CD14-positive monocyte (primary cell): ENCODE measurements at regions not wholly inside any gene's neighbourhood (a gene's known extent, or its start where the extent isn't known, plus 50 kb on each side); places are given as distances from the start of the nearest gene placed in this dataset.

Experiments used
- DNase-seq, 3 donors: peaks; one replicate each; pipeline ENCODE4 v3.0.0-alpha.2; 2011 to 2022
- H2AFZ ChIP-seq: 2 replicates; pipeline ENCODE4 v1.6.0; 2012; ENCODE audit warnings: mild to moderate bottlenecking, low read depth, low read length, inconsistent platforms; ENCODE audit not compliant: insufficient read depth, poor library complexity, severe bottlenecking
- H3K27ac ChIP-seq, 2 donors: 1 replicate in 1 of 2; 2 replicates in 1 of 2; pipeline ENCODE4 v1.5.1; 2012 to 2013; ENCODE audit warnings: low read length in 2 of 2, control low read depth in 1 of 2, inconsistent platforms in 1 of 2, low read depth in 1 of 2, mild to moderate bottlenecking in 1 of 2
- H3K27me3 ChIP-seq, 2 donors: one replicate each; pipeline versions ENCODE4 v1.6.0 to v1.6.1; 2011 to 2013; ENCODE audit warnings: low read length in 2 of 2; ENCODE audit not compliant: control insufficient read depth in 2 of 2, insufficient read depth in 2 of 2
- H3K36me3 ChIP-seq, 2 donors: replicated peaks in 1 of 2; 1 replicate in 1 of 2; 2 replicates in 1 of 2; pipeline versions ENCODE4 v1.5.1 to v1.6.1; 2012 to 2013; ENCODE audit warnings: low read length in 2 of 2, control low read depth in 1 of 2, inconsistent platforms in 1 of 2, mild to moderate bottlenecking in 1 of 2; ENCODE audit not compliant: insufficient read depth in 2 of 2, control insufficient read depth in 1 of 2
- H3K4me1 ChIP-seq, 2 donors: 1 replicate in 1 of 2; 2 replicates in 1 of 2; pipeline versions ENCODE4 v1.5.1 to v1.6.1; 2012 to 2013; ENCODE audit warnings: low read length in 2 of 2, control low read depth in 1 of 2, inconsistent platforms in 1 of 2, mild to moderate bottlenecking in 1 of 2, moderate library complexity in 1 of 2; ENCODE audit not compliant: insufficient read depth in 2 of 2, control insufficient read depth in 1 of 2
- H3K4me2 ChIP-seq: replicated peaks from 2 replicates; pipeline ENCODE3; 2012; ENCODE audit warnings: low read length, moderate library complexity, mild to moderate bottlenecking; ENCODE audit not compliant: poor library complexity, severe bottlenecking; ENCODE audit errors: extremely low read depth
- H3K4me3 ChIP-seq, 3 experiments: fragments of 200-600 bp in 1 of 3; sonication (generic) in 1 of 3; replicated peaks in 1 of 3; 1 replicate in 2 of 3; 2 replicates in 1 of 3; pipeline ENCODE4 v1.5.1; 2011 to 2013; ENCODE audit warnings: low read length in 3 of 3, mild to moderate bottlenecking in 3 of 3, control low read depth in 2 of 3, low read depth in 2 of 3, inconsistent platforms in 1 of 3, moderate library complexity in 1 of 3
- H3K79me2 ChIP-seq: 2 replicates; pipeline ENCODE4 v1.6.0; 2012; ENCODE audit warnings: mild to moderate bottlenecking, control low read depth, inconsistent platforms, low read length, moderate library complexity; ENCODE audit not compliant: insufficient read depth
- H3K9ac ChIP-seq: 2 replicates; pipeline ENCODE4 v1.6.0; 2017; ENCODE audit warnings: low read length, mild to moderate bottlenecking; ENCODE audit not compliant: insufficient read depth, poor library complexity, severe bottlenecking
- H3K9me3 ChIP-seq, 2 donors: replicated peaks in 1 of 2; 1 replicate in 1 of 2; 2 replicates in 1 of 2; pipeline versions ENCODE4 v1.5.1 to v1.6.1; 2012 to 2013; ENCODE audit warnings: low read length in 2 of 2, control low read depth in 1 of 2; ENCODE audit not compliant: control insufficient read depth in 1 of 2, insufficient read depth in 1 of 2
- H4K20me1 ChIP-seq: 2 replicates; pipeline ENCODE4 v1.6.0; 2012; ENCODE audit warnings: mild to moderate bottlenecking, low read length, control low read depth, moderate library complexity; ENCODE audit not compliant: insufficient read depth
- H3K27ac Mint-ChIP-seq, 7 donors: one replicate each; pipeline ENCODE4 v1.8.0; 2020; ENCODE audit warnings: mild to moderate bottlenecking in 7 of 7, mixed read lengths in 7 of 7, moderate library complexity in 6 of 7, inconsistent platforms in 2 of 7
- H3K27me3 Mint-ChIP-seq, 3 donors: one replicate each; pipeline ENCODE4 v1.8.0; 2021 to 2022; ENCODE audit warnings: low read depth in 3 of 3, mild to moderate bottlenecking in 3 of 3, mixed read lengths in 3 of 3, moderate library complexity in 3 of 3, inconsistent platforms in 1 of 3
- H3K36me3 Mint-ChIP-seq, 2 donors: one replicate each; pipeline ENCODE4 v1.8.0; 2020; ENCODE audit warnings: mixed read lengths in 2 of 2, inconsistent platforms in 1 of 2, mild to moderate bottlenecking in 1 of 2
- H3K4me1 Mint-ChIP-seq: one replicate; pipeline ENCODE4 v1.8.0; 2020; ENCODE audit warnings: mild to moderate bottlenecking, mixed read lengths
- H3K4me3 Mint-ChIP-seq, 2 donors: one replicate each; pipeline ENCODE4 v1.8.0; 2020; ENCODE audit warnings: mild to moderate bottlenecking in 2 of 2, mixed read lengths in 2 of 2, moderate library complexity in 1 of 2
- H3K9me3 Mint-ChIP-seq, 7 donors: one replicate each; pipeline ENCODE4 v1.8.0; 2020 to 2022; ENCODE audit warnings: mixed read lengths in 7 of 7, mild to moderate bottlenecking in 6 of 7, moderate library complexity in 6 of 7, inconsistent platforms in 2 of 7
- WGBS: methylation state at CpG from one replicate; pipeline ENCODE4 v1.1.5; 2013; ENCODE audit warnings: missing lambda C conversion rate; ENCODE audit not compliant: insufficient coverage; 5-methylcytosine and 5-hydroxymethylcytosine counted together
- intact Hi-C, 2 donors: fragments of 100-400 bp; cut with micrococcal nuclease; formaldehyde crosslinking; loops; one replicate each; pipeline versions ENCODE4 v1.15.0 to v1.15.1; 2023
- TF ChIP-seq, protein P1 (sequence below): fragments of 200-600 bp; IDR thresholded peaks from one replicate; pipeline ENCODE4 v1.8.0; 2022; ENCODE audit warnings: antibody characterized with exemption, mild to moderate bottlenecking

DNA sequence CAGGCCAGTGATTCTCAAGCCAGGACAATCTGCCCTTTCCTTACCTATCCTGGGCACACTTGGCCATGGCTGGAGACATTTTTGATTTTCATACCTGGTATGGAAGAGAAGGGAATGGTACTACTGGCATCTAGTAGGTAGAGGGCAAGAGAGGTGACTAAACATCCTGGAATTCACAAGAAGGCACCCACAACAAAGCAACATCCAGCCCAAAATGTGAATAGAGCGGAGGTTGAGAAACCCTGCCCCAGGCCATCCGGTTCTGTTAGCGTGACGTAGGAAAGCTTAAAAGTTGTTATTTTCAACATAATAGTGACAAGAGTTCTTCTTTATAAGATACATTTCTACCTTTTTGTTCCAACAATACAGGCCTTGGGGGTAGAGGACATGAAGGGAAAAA lies 114.9 kb upstream of the ALX4 start:
- Histone ChIP-seq H3K27ac (no peak overlapping the region), H3K79me2 (no peaks in the 10 kb centered on the region), H3K36me3 (no peaks in the 10 kb centered on the region), H3K4me3 (no peak overlapping the region), H4K20me1 (no peaks in the 10 kb centered on the region), H3K4me1 (no peaks in the 10 kb centered on the region), H3K9me3 (no peaks in the 10 kb centered on the region), H3K9ac (no peak overlapping the region), H2AFZ (no peak overlapping the region), H3K27me3 (no peaks in the 10 kb centered on the region), H3K4me2 (no peak overlapping the region)
- peaks cover 0 to 3% (median 0%) of the 10 kb centered on the region in 7 donors for H3K9me3 Mint-ChIP-seq
- H3K4me1 Mint-ChIP-seq, result no peaks in the 10 kb centered on the region
- intact Hi-C loops, result no loop called here
- TF ChIP-seq, protein P1, sequence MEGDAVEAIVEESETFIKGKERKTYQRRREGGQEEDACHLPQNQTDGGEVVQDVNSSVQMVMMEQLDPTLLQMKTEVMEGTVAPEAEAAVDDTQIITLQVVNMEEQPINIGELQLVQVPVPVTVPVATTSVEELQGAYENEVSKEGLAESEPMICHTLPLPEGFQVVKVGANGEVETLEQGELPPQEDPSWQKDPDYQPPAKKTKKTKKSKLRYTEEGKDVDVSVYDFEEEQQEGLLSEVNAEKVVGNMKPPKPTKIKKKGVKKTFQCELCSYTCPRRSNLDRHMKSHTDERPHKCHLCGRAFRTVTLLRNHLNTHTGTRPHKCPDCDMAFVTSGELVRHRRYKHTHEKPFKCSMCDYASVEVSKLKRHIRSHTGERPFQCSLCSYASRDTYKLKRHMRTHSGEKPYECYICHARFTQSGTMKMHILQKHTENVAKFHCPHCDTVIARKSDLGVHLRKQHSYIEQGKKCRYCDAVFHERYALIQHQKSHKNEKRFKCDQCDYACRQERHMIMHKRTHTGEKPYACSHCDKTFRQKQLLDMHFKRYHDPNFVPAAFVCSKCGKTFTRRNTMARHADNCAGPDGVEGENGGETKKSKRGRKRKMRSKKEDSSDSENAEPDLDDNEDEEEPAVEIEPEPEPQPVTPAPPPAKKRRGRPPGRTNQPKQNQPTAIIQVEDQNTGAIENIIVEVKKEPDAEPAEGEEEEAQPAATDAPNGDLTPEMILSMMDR, result no peak
- WGBS, result no CpG with 5 or more reads among the region's 4 CpGs
- H3K27ac Mint-ChIP-seq, result no peak overlapping the region
- no peak for DNase-seq
- H3K4me3 Mint-ChIP-seq, result no peak overlapping the region
- H3K36me3 Mint-ChIP-seq, result no peaks in the 10 kb centered on the region
- peaks cover 9 to 17% (median 12%) of the 10 kb centered on the region in 3 donors for H3K27me3 Mint-ChIP-seq

DNA sequence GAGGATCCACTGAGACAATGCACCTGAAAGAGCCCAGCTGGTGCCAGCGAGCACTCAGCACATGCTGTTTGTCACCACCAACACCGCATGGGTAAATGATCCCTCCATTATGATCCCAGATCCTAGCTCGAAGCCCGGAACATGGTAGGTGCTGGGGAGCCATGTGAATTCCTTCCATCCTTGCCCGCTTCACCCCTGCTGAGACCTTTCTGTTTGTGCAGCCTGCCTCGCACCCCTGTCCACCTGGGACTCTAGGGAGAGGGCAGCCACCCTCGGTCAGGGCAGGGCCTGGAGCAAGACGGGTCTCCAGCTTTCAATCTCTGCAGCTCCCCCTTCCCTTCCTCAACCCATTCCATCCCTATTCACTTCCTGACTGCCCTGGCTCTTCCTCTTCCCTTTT lies 116.2 kb upstream of the ALX4 start:
- Histone ChIP-seq H2AFZ (no peak overlapping the region), H3K4me1 (no peaks in the 10 kb centered on the region), H4K20me1 (no peaks in the 10 kb centered on the region), H3K79me2 (no peaks in the 10 kb centered on the region), H3K9me3 (no peaks in the 10 kb centered on the region), H3K36me3 (no peaks in the 10 kb centered on the region), H3K27ac (no peak overlapping the region), H3K4me2 (no peak overlapping the region), H3K4me3 (no peak overlapping the region), H3K9ac (no peak overlapping the region), H3K27me3 (no peaks in the 10 kb centered on the region)
- TF ChIP-seq, protein P1, result no peak
- DNase-seq, result no peak
- Mint-ChIP-seq H3K4me3 (no peak overlapping the region), H3K4me1 (no peaks in the 10 kb centered on the region), H3K36me3 (no peaks in the 10 kb centered on the region), H3K27me3 (peaks cover 8 to 19% (median 13%) of the 10 kb centered on the region in 3 donors), H3K27ac (no peak overlapping the region), H3K9me3 (peaks cover 0 to 3% (median 0%) of the 10 kb centered on the region in 7 donors)
- WGBS, result 79% methylated on average over 8 of the region's 8 CpGs
- intact Hi-C loops, result no loop called here
